H9 (cell line): ENCODE measurements at regions not wholly inside any gene's neighbourhood (a gene's known extent, or its start where the extent isn't known, plus 50 kb on each side); places are given as distances from the start of the nearest gene placed in this dataset.
"Not testable (repeated sequence)": the region's sequence is repeated elsewhere in the genome, so short reads cannot be mapped to it uniquely, and the experiment has no call there.

Source experiments
- DNase-seq: peaks from one replicate; pipeline ENCODE4 v3.0.0-alpha.2; 2017
- H2AFZ ChIP-seq: one replicate; pipeline ENCODE4 v1.6.1; 2013; ENCODE audit warnings: mild to moderate bottlenecking, low read length, control low read depth, moderate library complexity
- H2AK5ac ChIP-seq: 2 replicates; pipeline ENCODE4 v1.6.1; 2013; ENCODE audit warnings: low read length, control low read depth, mixed read lengths; ENCODE audit not compliant: insufficient read length
- H2BK120ac ChIP-seq: one replicate; pipeline ENCODE4 v1.6.1; 2013; ENCODE audit warnings: low read depth, mild to moderate bottlenecking, low read length, control low read depth, inconsistent platforms; ENCODE audit not compliant: poor library complexity, severe bottlenecking
- H2BK12ac ChIP-seq: 2 replicates; pipeline ENCODE4 v1.6.1; 2013; ENCODE audit warnings: low read length, control low read depth, mixed read lengths, low read depth; ENCODE audit not compliant: insufficient read length
- H2BK15ac ChIP-seq: 2 replicates; pipeline ENCODE4 v1.6.1; 2013; ENCODE audit warnings: low read depth, low read length, control low read depth
- H2BK20ac ChIP-seq: one replicate; pipeline ENCODE4 v1.6.1; 2013; ENCODE audit warnings: low read depth, mild to moderate bottlenecking, low read length, control low read depth, inconsistent platforms; ENCODE audit not compliant: poor library complexity, severe bottlenecking
- H2BK5ac ChIP-seq: 2 replicates; pipeline ENCODE4 v1.6.1; 2013; ENCODE audit warnings: low read length, control low read depth, mixed read lengths; ENCODE audit not compliant: insufficient read length
- H3K14ac ChIP-seq: 2 replicates; pipeline ENCODE4 v1.6.1; 2013; ENCODE audit warnings: low read length, control low read depth; ENCODE audit not compliant: insufficient read depth
- H3K18ac ChIP-seq: 2 replicates; pipeline ENCODE4 v1.6.1; 2013; ENCODE audit warnings: low read depth, mild to moderate bottlenecking, mixed read lengths, low read length, control low read depth; ENCODE audit not compliant: insufficient read length
- H3K23ac ChIP-seq: 2 replicates; pipeline ENCODE4 v1.6.1; 2013; ENCODE audit warnings: low read length, control low read depth, mixed read lengths, low read depth; ENCODE audit not compliant: insufficient read length
- H3K23me2 ChIP-seq: 2 replicates; pipeline ENCODE4 v1.6.1; 2013; ENCODE audit warnings: low read depth, mild to moderate bottlenecking, mixed read lengths, low read length, control low read depth; ENCODE audit not compliant: insufficient read length, poor library complexity, severe bottlenecking
- H3K27ac ChIP-seq: 2 replicates; pipeline ENCODE4 v1.5.1; 2013; ENCODE audit warnings: low read length, control low read depth, mixed read lengths, low read depth; ENCODE audit not compliant: insufficient read length
- H3K27me3 ChIP-seq: 2 replicates; pipeline ENCODE4 v1.6.1; 2013; ENCODE audit warnings: low read length, control low read depth, inconsistent platforms; ENCODE audit not compliant: insufficient read depth
- H3K4ac ChIP-seq: 2 replicates; pipeline ENCODE4 v1.6.1; 2013; ENCODE audit warnings: low read depth, mild to moderate bottlenecking, control low read depth, inconsistent platforms, low read length, moderate library complexity
- H3K4me1 ChIP-seq: 2 replicates; pipeline ENCODE4 v1.6.1; 2013; ENCODE audit warnings: low read length, control low read depth, inconsistent platforms; ENCODE audit not compliant: insufficient read depth
- H3K4me2 ChIP-seq: 2 replicates; pipeline ENCODE4 v1.6.1; 2013; ENCODE audit warnings: low read length, control low read depth, mixed read lengths; ENCODE audit not compliant: insufficient read length, insufficient read depth
- H3K56ac ChIP-seq: 2 replicates; pipeline ENCODE4 v1.6.1; 2013; ENCODE audit warnings: low read depth, mild to moderate bottlenecking, mixed read lengths, low read length, control low read depth; ENCODE audit not compliant: insufficient read length
- H3K79me1 ChIP-seq: 2 replicates; pipeline ENCODE4 v1.6.1; 2013; ENCODE audit warnings: low read depth, mild to moderate bottlenecking, moderate library complexity, low read length, control low read depth, inconsistent platforms; ENCODE audit not compliant: insufficient read depth, poor library complexity, severe bottlenecking
- H3K79me2 ChIP-seq: 2 replicates; pipeline ENCODE4 v1.6.1; 2013; ENCODE audit warnings: low read length, control low read depth, inconsistent platforms; ENCODE audit not compliant: insufficient read depth
- H3K9ac ChIP-seq: 2 replicates; pipeline ENCODE4 v1.6.1; 2013; ENCODE audit warnings: low read length, control low read depth, mixed read lengths; ENCODE audit not compliant: insufficient read length; ENCODE audit errors: extremely low read depth
- H3K9me3 ChIP-seq: one replicate; pipeline ENCODE4 v1.6.1; 2013; ENCODE audit warnings: low read depth, low read length, inconsistent platforms; ENCODE audit not compliant: control insufficient read depth
- H3T11ph ChIP-seq: one replicate; pipeline ENCODE4 v1.6.1; 2013; ENCODE audit warnings: mild to moderate bottlenecking, low read length, control low read depth, inconsistent platforms
- H4K20me1 ChIP-seq: one replicate; pipeline ENCODE4 v1.6.1; 2013; ENCODE audit not compliant: control insufficient read depth, insufficient read length, insufficient read depth
- H4K5ac ChIP-seq: 2 replicates; pipeline ENCODE4 v1.6.1; 2013; ENCODE audit warnings: low read depth, mild to moderate bottlenecking, mixed read lengths, low read length, control low read depth; ENCODE audit not compliant: insufficient read length
- H4K8ac ChIP-seq: replicated peaks from 2 replicates; pipeline ENCODE4 v1.6.1; 2013; ENCODE audit warnings: low read length, control low read depth, mixed read lengths, low read depth; ENCODE audit not compliant: insufficient read length
- H4K91ac ChIP-seq: 2 replicates; pipeline ENCODE4 v1.6.1; 2013; ENCODE audit warnings: low read depth, mild to moderate bottlenecking, moderate library complexity, mixed read lengths, low read length, control low read depth; ENCODE audit not compliant: insufficient read length
- H3K27ac Mint-ChIP-seq, 3 experiments: 2 replicates in 2 of 3; 3 replicates in 1 of 3; pipeline ENCODE4 v1.8.0; 2020 to 2021; ENCODE audit warnings: mixed read lengths in 3 of 3, mild to moderate bottlenecking in 1 of 3, moderate library complexity in 1 of 3
- H3K27me3 Mint-ChIP-seq: 2 replicates; pipeline ENCODE4 v1.8.0; 2021; ENCODE audit warnings: low read depth, mild to moderate bottlenecking, moderate library complexity, mixed read lengths
- H3K36me3 Mint-ChIP-seq, 3 experiments: 2 replicates in 2 of 3; 3 replicates in 1 of 3; pipeline ENCODE4 v1.8.0; 2020 to 2021; ENCODE audit warnings: low read depth in 3 of 3, mixed read lengths in 3 of 3; ENCODE audit not compliant: insufficient read depth in 1 of 3
- H3K4me1 Mint-ChIP-seq, 2 experiments: 2 replicates each; pipeline ENCODE4 v1.8.0; 2020; ENCODE audit warnings: mixed read lengths in 2 of 2
- H3K4me3 Mint-ChIP-seq, 2 experiments: 2 replicates in 1 of 2; 3 replicates in 1 of 2; pipeline ENCODE4 v1.8.0; 2020 to 2021; ENCODE audit warnings: mild to moderate bottlenecking in 2 of 2, mixed read lengths in 2 of 2, moderate library complexity in 1 of 2
- H3K9me3 Mint-ChIP-seq, 2 experiments: 2 replicates in 1 of 2; 3 replicates in 1 of 2; pipeline ENCODE4 v1.8.0; 2020; ENCODE audit warnings: mild to moderate bottlenecking in 2 of 2, mixed read lengths in 2 of 2, moderate library complexity in 1 of 2
- CTCF ChIP-seq: fragments of 200-600 bp; sonication (generic); conservative IDR thresholded peaks from 3 replicates; pipeline ENCODE4 v1.8.0; 2021; ENCODE audit warnings: antibody characterized with exemption, mild to moderate bottlenecking
- whole genome bisulfite sequencing: extraction: QIAGEN DNeasy Blood & Tissue Kit; methylation state at CpG from one replicate; pipeline ENCODE4 v1.1.7; 2013; ENCODE audit warnings: missing lambda C conversion rate, low lambda C conversion rate, mixed read lengths; ENCODE audit not compliant: insufficient read length; ENCODE audit errors: extremely low coverage; 5-methylcytosine and 5-hydroxymethylcytosine counted together

GRCh38 chr20:40274912-40275533, 414.0 kb downstream of the MAFB start:
- no peak overlapping the region for H2BK12ac ChIP-seq
- no peak overlapping the region for H3T11ph ChIP-seq
- H3K4me1 Mint-ChIP-seq = peaks cover 80 to 83% of the 10 kb centered on the region in 2 experiments
- peaks cover 3% of the 10 kb centered on the region for H4K20me1 ChIP-seq
- no peak overlapping the region for H3K4ac ChIP-seq
- peak overlapping the region; percentile 43 for H3K23ac ChIP-seq
- H3K27ac Mint-ChIP-seq = peak overlapping the region; percentile 52 to 81 (median 75)
- H3K4me2 ChIP-seq = peak overlapping the region; percentile 98
- no peak overlapping the region for H2BK15ac ChIP-seq
- peaks cover 3 to 8% of the 10 kb centered on the region in 2 experiments; a peak in 3 of 5 replicates for H3K9me3 Mint-ChIP-seq
- no peak overlapping the region for H2AK5ac ChIP-seq
- TF ChIP-seq CTCF = no peak
- H4K91ac ChIP-seq = no peak overlapping the region
- H3K9me3 ChIP-seq = no peaks in the 10 kb centered on the region
- H3K14ac ChIP-seq = peak overlapping the region; percentile 11; the same call in 1 of the 2 replicates
- H3K56ac ChIP-seq = peak overlapping the region; percentile 7
- H3K23me2 ChIP-seq = peaks cover 6% of the 10 kb centered on the region
- H3K4me3 Mint-ChIP-seq = peak overlapping the region; percentile 87 to 98
- H2BK120ac ChIP-seq = no peak overlapping the region
- no peaks in the 10 kb centered on the region for H3K79me1 ChIP-seq
- H2AFZ ChIP-seq = no peak overlapping the region
- peak overlapping the region; percentile 36 for H4K8ac ChIP-seq
- no peaks in the 10 kb centered on the region for H3K27me3 ChIP-seq
- H3K9ac ChIP-seq = peak overlapping the region; percentile 60
- H2BK20ac ChIP-seq = no peak overlapping the region
- peaks cover 17% of the 10 kb centered on the region; the same call in 1 of the 2 replicates for H3K4me1 ChIP-seq
- H2BK5ac ChIP-seq = no peak overlapping the region
- peak overlapping the region; percentile 68 for H3K18ac ChIP-seq
- peaks cover 11 to 54% (median 48%) of the 10 kb centered on the region in 3 experiments for H3K36me3 Mint-ChIP-seq
- H3K27ac ChIP-seq = peak overlapping the region; percentile 83
- no peaks in the 10 kb centered on the region for H3K27me3 Mint-ChIP-seq
- no CpG with 5 or more reads among the region's 3 CpGs for WGBS
- H3K79me2 ChIP-seq = peaks cover 7% of the 10 kb centered on the region; the same call in 1 of the 2 replicates
- DNase-seq = peak; percentile 74
- H4K5ac ChIP-seq = no peak overlapping the region

GRCh38 chr20:40269274-40269673, 419.8 kb downstream of the MAFB start:
- H3K4me2 ChIP-seq = peak overlapping the region; percentile 57

More at GRCh38 chr20:40269274-40269673, 419.8 kb downstream of the MAFB start:
- not testable (repeated sequence) for H2BK120ac ChIP-seq, H3K9me3 Mint-ChIP-seq, H3K18ac ChIP-seq, H2AK5ac ChIP-seq, H3K27me3 Mint-ChIP-seq, H3K9me3 ChIP-seq, H4K8ac ChIP-seq, DNase-seq, H4K5ac ChIP-seq, H2BK12ac ChIP-seq, H3K23ac ChIP-seq, H3K79me1 ChIP-seq, H4K20me1 ChIP-seq, H3K4me1 ChIP-seq, H2BK20ac ChIP-seq, H3K27me3 ChIP-seq, H3T11ph ChIP-seq, H2AFZ ChIP-seq, H2BK15ac ChIP-seq, H3K23me2 ChIP-seq, H3K56ac ChIP-seq, H2BK5ac ChIP-seq, H4K91ac ChIP-seq, H3K4ac ChIP-seq, H3K27ac ChIP-seq, H3K14ac ChIP-seq
- peaks cover 65 to 69% of the 10 kb centered on the region in 2 experiments for H3K4me1 Mint-ChIP-seq
- H3K36me3 Mint-ChIP-seq = peaks cover 11 to 46% (median 41%) of the 10 kb centered on the region in 3 experiments
- peak overlapping the region; percentile 94 to 97 (median 97) for H3K27ac Mint-ChIP-seq
- Histone ChIP-seq H3K79me2 (peaks cover 10% of the 10 kb centered on the region; the same call in 1 of the 2 replicates), H3K9ac (peak overlapping the region; percentile 31)
- H3K4me3 Mint-ChIP-seq = peak overlapping the region; percentile 87 to 98
- WGBS = no CpG with 5 or more reads among the region's 11 CpGs
